Astrocyte (in vitro differentiated cells and primary cell): ENCODE measurements at regions not wholly inside any gene's neighbourhood (a gene's known extent, or its start where the extent isn't known, plus 50 kb on each side); places are given as distances from the start of the nearest gene placed in this dataset.

Experiments used
- EZH2 ChIP-seq: IDR thresholded peaks from 2 replicates; pipeline ENCODE4 v1.6.1; 2012; ENCODE audit warnings: mild to moderate bottlenecking, low read length, inconsistent platforms; ENCODE audit not compliant: insufficient read depth
- TF ChIP-seq, protein P1 (sequence below): IDR thresholded peaks from 2 replicates; pipeline ENCODE4 v1.5.1; 2011; ENCODE audit warnings: low read depth, mild to moderate bottlenecking, inconsistent platforms, low read length, moderate library complexity; ENCODE audit not compliant: insufficient read depth

DNA sequence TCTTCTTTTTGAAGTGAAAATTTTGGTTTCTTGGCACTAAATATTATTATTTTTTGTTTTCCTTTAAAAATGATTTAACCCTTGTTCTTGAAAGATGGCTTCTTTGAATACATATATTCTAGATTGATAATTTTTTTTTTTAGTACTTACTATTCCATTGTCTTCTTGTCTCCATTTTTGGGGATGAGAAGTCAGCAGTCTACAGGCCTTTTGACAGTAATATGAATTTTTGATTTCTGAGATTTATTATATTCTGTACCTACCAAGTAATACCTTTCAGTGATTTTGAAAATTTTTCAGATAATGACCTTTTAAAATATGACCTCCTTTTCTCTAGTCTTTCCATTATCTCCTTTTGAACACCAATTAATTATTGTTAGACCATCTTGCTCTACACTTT lies 294.1 kb upstream of the LARGE1 start:
- TF ChIP-seq, protein P1, sequence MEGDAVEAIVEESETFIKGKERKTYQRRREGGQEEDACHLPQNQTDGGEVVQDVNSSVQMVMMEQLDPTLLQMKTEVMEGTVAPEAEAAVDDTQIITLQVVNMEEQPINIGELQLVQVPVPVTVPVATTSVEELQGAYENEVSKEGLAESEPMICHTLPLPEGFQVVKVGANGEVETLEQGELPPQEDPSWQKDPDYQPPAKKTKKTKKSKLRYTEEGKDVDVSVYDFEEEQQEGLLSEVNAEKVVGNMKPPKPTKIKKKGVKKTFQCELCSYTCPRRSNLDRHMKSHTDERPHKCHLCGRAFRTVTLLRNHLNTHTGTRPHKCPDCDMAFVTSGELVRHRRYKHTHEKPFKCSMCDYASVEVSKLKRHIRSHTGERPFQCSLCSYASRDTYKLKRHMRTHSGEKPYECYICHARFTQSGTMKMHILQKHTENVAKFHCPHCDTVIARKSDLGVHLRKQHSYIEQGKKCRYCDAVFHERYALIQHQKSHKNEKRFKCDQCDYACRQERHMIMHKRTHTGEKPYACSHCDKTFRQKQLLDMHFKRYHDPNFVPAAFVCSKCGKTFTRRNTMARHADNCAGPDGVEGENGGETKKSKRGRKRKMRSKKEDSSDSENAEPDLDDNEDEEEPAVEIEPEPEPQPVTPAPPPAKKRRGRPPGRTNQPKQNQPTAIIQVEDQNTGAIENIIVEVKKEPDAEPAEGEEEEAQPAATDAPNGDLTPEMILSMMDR: no peak
- TF ChIP-seq EZH2: no peak
